GM19238 (cell line): ENCODE measurements at regions not wholly inside any gene's neighbourhood (a gene's known extent, or its start where the extent isn't known, plus 50 kb on each side); places are given as distances from the start of the nearest gene placed in this dataset.

Source experiments
- DNase-seq: peaks from one replicate; pipeline ENCODE4 v3.0.0; 2011; ENCODE audit warnings: low spot score; ENCODE audit not compliant: insufficient read length

DNA sequence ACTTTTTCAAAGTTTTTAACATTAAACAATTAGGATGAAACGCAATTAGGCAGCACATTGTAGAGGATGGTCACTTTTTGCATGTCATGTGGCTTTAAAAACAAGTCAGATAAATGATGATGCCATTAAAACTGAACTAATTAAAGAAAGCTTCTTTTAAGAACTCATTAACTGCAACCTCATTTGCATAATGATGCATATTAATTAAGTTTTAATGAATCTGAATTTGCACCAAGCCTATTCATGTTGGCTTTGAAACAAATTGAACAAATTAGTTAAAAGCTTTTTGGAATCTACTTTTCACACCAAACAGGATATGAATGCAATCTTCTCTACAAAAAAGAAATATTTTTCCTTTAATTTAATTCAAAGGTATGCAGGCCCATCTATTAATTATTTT lies 499.0 kb downstream of the VRK1 start:
- DNase-seq = no peak

- DNase-seq = no peak
Observed at GRCh38 chr14:97297100-97297499, 499.9 kb downstream of the VRK1 start.

DNA sequence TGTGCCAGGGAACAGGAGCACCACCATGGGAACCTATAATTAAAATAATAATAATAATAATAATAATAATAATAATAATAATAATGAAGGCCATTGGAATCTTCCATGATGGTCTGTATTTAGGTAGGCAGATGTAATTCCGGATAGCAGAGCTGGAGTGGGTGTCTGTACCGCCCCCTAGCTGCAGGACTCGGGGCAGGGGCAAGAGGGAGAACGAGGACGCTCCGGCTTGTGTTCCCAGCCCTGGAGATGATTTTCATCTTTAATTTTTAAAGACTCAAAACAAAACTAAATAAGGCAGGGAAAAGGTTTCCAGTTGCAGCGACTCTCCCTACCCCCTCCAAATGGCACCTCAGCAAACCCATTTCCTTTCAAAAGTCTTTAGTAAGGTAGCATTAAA lies 501.1 kb downstream of the VRK1 start:
- DNase-seq = no peak

DNA sequence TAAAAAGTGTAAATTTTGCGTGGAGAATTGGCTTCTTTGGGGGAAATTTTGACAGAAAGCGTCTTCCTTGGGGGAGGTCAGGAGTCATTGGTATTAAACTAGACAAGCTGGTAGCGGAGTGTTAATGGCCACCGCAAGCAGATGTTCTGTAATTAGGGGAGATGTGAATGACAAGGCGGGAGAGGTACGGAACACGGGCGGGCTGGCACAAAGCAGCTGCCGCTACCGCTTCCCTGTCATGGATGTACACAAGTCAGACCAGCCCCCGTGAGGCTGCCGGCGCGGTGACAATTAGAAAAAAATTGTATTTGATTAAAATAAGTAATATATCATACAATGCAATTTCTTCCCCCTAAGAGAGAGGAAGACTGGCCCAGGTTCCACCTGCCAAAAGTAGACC lies 501.6 kb downstream of the VRK1 start:
- DNase-seq = no peak

DNA sequence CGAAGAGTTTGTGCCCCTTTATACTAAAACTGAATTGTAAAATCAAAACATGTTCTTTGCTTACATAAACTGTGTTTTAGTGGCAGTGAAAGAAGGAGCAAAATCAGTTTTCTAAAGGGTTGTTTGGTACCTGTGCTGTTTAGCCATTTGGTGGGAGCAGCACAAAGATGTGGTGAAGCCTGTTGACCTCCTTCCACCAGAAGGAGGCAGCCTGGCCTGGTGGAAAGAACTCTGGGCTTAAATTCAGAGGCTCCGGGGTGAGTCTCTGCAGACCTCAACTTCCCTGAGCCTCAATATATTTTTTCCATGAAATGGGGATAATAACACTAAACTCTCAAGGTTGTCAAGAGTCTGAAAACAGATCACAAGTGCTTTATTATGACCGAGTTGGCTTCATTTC lies 502.5 kb downstream of the VRK1 start:
- no peak for DNase-seq

DNA sequence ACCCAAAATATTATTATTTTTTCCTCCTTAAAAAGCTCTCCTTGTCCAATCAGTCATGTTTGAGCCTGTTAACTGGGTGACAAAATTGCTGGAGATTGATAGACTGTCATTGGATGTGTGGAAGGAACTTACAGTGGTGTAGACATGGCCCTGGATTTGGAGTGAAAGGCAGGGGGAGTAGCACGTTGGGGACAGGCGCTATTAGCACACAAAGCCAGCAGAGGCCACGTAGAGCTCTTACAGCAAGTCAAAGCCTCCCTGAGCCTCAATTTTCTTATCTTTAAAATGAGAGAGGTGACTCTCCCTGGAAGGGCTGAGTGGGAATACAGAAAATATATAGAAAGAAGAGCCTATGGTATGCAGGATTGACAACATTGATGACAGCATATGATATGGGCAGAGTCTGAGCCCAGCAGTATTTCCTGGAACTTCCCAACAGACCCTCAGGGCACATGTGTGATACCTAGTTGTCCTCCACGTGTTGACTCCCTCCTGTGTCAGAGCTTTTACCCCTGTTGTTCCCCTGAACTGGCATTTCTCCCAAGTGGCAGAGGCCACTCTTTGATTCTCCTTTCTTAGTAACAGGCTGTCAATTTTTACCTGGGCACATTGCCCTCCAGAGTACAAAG lies 504.9 kb downstream of the VRK1 start:
- DNase-seq = no peak

DNA sequence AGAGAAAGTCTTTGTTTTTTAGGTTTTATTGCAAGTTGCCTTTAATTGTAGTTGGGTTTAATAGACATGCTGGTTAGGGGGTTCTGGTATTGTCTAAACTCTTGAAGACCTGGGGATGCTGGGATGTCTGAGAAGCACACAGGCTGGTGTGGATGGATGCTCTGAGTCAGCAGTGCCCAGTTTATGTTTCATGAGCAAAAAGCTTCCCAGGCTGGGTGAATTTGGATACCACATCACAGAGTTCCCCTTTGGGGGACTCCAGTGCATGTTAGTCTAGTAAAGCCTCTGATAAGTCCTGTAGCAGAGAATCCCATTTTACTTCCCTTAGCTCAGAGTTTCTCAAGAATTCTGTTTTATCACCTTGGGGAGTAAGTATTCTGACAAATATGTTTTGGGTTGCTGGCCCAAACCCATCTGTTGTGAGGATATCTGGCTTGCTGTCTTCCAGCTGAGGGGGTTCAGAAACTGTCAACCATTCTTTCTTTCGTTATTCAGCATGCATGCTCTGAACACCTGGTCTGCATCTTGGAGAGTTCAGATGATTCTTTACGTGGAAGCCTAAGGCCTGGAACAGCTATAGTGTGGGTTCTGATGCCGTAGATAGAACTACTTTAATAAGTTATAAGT lies 509.1 kb downstream of the VRK1 start:
- DNase-seq = no peak

DNA sequence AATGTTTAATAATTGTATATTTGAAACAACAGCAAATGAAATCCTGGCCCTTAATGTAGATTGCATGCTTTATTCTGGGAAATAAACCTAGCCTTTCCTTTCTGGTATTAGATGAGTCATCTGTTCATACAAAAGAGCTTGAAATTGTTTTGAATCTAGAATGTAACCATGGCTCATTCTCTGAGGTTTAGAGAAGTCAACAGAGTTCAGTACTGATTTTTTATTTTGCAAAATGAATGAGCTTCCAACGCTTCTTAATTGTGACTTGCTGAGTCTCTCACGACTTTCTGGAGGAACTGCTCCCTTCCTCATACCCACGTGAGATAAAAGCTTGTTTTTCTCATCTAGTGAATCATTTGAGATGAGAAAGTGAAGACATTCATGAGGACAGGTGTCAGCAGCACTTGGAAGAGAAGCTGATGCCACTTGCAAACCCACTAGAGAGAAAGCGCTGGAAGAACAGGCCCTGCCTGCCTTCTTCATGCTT lies 509.6 kb downstream of the VRK1 start:
- no peak for DNase-seq

DNA sequence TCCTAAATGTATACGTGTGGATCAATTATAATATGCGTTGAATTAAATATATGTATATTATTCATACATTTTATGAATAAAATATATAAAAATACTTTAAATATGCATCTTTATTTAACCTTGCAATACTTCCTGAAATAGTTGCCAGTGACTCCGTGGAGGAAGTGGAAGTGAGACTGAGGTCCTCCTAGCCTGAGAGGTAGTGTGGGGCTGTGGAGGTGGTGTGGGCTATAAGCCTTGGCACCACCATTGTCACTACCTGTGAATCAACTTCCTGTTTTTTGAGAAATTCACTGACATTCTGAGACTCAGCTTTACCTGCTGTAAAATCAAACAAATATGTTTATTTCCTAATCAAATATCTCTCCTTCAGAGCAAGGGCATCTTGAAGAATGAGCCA lies 514.2 kb downstream of the VRK1 start:
- DNase-seq = no peak

GRCh38 chr14:97312910-97313309 lies 515.7 kb downstream of the VRK1 start:
- no peak for DNase-seq

- no peak for DNase-seq
Observed at GRCh38 chr14:97315790-97316189, 518.6 kb downstream of the VRK1 start.

DNA sequence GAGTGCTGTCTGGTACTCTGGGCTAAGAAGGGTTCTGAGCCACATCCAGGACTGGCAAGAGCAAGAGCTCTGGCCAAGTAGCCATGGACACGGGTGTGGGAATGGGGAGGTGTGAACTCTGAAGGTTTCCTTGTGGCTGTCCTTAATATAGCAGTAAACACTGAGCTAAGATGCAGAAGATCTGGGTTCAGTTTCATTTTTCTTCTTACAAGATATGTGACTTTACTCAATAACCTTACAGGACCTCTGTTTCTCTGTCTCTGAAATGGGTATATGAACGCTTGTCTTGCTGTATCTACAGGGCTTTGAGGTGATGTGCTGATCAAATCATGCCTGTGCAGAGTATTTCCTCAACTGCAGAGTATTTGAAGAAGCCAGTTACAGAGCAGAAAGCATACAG lies 521.2 kb downstream of the VRK1 start:
- no peak for DNase-seq

DNA sequence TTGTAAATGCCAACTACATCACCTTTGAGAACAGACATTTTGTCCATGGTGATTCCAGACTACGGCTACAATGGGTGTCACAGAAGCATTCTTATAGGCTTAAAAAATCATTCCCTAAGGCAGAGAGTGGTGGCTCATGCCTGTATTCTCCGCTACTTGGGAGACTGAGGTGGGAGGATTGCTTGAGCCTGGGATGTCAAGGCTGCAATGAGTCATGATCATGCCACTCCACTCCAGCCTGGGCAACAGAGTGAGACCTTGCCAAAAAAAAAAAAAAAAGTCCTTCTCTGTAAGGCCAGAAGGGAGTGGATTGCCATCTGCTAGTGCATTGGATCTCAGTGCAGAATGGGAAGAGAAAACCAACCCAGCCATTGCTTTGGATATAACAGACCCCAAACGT lies 522.5 kb downstream of the VRK1 start:
- no peak for DNase-seq

GRCh38 chr14:97328743-97329142 lies 531.6 kb downstream of the VRK1 start:
- DNase-seq = no peak

DNA sequence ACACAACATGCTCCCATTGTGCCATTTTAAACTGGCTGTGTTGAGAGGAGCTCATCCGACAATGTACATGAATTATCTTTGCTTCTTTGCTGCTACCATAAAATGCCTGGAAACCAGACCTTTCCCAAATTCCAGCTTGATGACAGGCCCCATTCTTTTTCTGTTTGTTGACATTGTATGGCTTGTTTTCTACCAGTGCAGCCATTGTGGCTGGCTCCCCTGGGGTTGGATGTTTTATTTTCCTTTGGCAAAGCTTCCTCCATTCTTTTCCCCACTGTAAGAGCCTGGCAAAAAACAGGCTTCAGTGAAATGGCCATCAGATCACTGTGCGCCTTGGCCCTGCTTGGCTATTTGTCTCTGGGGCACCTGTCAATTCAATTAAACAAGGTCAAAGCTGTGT lies 532.5 kb downstream of the VRK1 start:
- DNase-seq = no peak

GRCh38 chr14:97331058-97331457 lies 533.9 kb downstream of the VRK1 start:
- no peak for DNase-seq

DNA sequence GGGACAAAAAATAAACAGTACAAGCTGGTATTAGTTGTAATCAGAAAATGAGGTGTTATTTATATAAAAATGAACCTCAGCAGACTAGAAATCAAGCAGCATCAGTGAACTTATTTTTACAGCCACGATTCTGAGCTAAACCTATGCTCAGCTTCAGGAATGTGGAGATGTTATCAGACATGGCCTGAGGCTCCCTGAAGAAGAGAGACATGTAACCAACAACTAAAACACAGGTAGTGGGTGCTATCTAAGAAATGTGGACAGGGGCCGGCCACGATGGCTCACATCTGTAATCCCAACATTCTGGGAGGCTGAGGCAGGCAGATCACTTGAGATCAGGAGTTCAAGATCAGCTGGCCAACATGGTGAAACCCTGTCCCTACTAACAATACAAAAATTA lies 534.3 kb downstream of the VRK1 start:
- DNase-seq = no peak

DNA sequence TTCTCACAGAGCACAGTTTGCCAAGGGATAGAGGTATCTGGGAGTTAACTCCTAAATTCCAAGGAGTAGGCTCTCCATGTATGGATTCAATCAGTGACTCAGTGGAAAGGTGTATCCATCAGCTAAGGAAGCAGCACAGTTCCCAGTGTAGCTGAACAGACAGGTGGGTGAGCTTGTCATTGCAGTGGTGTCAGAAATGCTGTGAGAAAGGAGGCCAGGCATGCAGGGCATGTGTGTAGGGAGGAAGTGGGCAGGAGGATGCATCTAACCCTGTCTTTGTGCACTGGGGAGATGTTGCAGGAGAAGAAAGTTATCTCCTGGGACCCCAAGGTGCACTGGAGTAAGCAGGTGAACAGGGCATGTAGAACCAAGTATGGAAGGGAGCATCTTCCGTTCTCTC lies 539.0 kb downstream of the VRK1 start:
- no peak for DNase-seq

DNA sequence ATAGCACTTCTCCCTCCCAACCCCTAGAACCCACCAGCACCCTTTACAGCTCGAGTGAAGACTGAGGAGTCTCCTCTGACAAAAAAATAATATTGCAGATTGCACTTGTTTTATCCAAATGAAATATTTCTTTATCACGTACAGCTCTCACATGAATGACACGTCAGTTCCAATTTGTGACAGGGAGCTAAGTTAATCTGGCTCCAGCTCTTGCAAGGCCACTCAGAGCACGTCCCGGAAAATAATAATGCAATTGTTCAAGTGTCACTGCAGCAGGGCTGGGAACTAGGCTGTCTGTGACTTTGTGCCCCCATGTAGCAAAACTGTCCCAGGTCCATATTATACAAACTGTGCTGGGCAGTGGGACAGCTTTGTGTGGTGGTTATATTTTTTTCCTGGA lies 539.6 kb downstream of the VRK1 start:
- no peak for DNase-seq

GRCh38 chr14:97337267-97337666 lies 540.1 kb downstream of the VRK1 start:
- DNase-seq = no peak

- no peak for DNase-seq
Observed at GRCh38 chr14:97337670-97338069, 540.5 kb downstream of the VRK1 start.

- no peak for DNase-seq
Observed at GRCh38 chr14:97344666-97345065, 547.5 kb downstream of the VRK1 start.

GRCh38 chr14:97346675-97347074 lies 549.5 kb downstream of the VRK1 start:
- no peak for DNase-seq
